HG03457 (cell line): ENCODE measurements at regions not wholly inside any gene's neighbourhood (a gene's known extent, or its start where the extent isn't known, plus 50 kb on each side); places are given as distances from the start of the nearest gene placed in this dataset.

ENCODE experiments used
- ATAC-seq: cut with Tn5 transposase; IDR thresholded peaks from one replicate; pipeline ENCODE4 v1.9.1; 2021; ENCODE audit warnings: moderate number of reproducible peaks; ENCODE audit not compliant: unreplicated experiment

DNA sequence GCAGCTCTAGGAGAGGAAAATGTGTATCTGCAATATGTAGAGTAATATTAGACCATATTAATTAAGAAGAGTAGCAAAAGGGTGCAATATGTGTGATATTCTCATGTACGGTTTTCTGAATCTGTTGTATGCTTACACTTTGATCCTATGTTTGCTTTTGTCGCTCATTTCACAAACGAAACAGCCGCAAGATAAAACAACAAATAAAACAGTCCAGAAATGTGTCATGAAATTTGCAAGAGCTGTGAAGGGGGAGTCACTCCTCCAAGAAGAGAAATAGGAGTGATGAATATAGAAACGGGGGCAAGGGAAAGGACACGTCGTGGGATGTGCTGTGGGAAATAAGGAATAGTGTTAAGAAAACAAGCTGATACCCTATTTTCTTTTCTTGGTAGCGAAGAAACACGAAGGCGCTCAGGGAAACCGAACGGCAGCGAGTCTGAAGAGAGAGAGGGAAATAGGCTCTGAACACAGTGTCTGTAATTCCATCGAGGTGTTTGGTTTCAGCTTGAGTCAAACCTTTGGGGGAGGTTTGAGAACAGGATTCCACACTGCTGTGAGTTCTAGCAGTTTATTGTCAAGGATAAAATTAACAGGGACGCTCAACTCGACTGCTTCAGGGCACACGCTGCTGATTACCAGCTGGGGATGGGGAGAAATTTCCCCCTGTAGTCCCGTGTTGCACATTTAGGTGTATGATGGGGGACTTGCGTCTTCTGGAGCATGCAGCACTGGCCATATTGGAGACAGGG is 595.6 kb upstream of the TENM3 start:
- no peak for ATAC-seq

DNA sequence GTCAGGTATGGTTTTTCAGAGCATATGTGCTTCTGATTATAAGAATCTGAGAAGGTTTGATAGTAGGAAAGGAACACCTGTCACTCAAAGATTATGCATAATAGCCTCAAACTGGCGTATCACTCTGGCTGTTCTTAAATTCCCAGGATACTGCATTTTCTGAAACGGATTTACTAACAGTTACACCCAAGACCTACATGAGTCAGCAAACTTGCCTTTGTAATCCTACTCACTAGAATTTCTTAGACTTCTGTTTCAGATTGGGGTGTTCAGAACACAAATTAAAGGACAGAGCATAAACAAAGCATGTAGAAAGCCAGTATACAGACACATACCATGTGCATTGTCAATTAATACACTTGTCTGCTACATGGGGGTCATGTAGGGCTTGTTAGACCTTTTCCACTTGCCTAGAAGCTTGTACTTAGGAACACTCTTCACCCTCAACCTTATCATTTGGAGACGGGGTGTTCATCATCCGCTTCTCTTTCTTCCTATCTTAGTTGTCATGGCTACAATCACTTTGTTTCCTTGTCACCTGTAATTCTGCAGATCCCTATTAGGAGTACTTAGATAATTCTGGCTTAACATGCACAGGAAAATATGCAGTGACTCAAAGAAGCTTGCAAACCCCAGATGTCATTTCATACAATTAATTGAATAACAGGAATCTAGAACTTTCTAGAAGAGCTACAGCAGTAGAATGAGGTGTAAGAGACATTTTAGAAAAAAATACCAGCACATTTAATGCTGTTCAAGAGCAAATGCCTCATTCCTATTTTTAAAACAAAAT is 593.0 kb upstream of the TENM3 start:
- no peak for ATAC-seq

- ATAC-seq = no peak
These were observed 586.5 kb upstream of the TENM3 start for GRCh38 chr4:181656748-181657147.

DNA sequence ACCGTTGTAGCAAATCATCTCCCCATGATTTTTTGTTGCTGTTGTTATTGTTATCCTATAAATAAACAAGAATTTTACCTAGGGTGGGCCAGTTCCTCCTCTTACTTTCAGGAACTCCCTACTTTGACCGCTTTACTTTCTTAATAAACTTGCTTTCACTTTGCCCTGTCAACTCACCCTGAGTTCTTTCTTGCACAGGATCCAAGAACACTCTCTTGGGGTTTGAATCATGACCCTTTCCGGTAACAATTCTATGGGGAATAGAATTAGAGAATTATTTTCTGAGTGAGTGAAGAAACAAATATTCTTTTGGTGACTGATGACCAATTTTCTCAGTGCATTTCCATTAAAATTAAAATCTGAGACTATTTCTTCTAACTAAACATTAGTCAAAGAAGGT is 584.0 kb upstream of the TENM3 start:
- no peak for ATAC-seq

- no peak for ATAC-seq
These were observed 583.3 kb upstream of the TENM3 start for GRCh38 chr4:181659876-181660275.

GRCh38 chr4:181661090-181661489 is 582.1 kb upstream of the TENM3 start:
- no peak for ATAC-seq

GRCh38 chr4:181661923-181662322 is 581.3 kb upstream of the TENM3 start:
- ATAC-seq = no peak

DNA sequence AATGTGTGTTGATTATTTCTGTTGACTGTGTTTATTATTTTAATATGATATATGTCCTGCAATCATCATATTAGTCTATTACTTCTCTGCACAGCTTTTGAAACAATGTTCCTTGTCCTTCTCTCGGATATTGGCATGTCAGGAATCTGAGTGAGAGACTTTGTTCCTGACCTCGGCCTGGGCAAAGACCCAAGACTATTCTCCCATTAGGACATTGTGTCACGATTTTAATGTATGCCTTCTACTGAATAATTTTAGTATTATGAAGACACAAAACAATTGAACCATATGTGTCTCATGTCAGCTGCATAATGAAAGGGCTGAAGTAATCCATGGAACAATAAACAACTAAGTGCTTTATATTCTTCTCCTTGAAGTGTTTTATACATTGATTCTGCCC is 580.8 kb upstream of the TENM3 start:
- no peak for ATAC-seq

GRCh38 chr4:181670506-181670905 is 572.7 kb upstream of the TENM3 start:
- no peak for ATAC-seq

DNA sequence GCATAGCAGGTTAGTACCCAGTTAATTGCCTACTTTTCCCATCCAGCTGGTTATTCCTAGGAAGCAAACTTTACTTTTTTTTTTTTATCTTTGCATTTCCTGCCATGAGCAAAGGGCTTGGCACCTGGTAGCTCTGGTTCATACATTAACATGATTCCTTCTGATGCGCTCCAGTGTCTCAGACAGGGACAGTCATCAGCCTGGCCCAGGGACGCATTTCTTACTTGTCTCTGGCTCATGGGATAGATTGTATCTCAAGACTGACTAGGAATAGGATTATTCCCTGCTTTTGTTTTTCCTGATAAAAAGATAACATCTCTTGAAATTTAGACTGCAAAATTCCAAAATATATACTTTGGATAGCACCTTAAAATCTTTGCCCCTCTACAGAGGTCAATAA is 571.5 kb upstream of the TENM3 start:
- no peak for ATAC-seq

- no peak for ATAC-seq
These were observed 570.5 kb upstream of the TENM3 start for GRCh38 chr4:181672751-181673150.

DNA sequence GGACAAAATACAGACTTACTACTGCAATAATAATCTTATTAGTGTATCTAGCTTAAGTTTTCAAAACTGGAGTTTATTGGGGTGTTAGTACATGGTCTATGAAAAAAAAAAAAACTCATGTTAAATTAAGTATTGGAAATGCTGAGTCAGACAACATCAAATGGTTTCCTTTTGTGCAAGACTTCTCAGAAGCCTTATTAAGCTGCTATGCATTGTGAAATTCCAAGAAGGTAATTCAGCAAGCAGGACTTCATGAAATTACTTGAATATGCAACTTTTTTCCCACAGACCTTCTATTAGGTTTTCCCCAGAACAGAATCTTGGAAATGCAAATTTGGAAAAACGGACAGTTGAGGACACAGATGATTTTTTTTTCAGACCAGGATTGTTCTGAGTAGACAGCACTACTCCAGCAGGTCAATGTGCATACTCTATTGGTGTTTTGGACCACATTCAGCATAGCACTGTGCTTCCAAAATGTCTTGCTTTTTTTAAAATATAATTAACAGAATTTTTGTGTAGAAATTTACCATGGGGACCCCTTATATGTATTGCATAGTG is 568.8 kb upstream of the TENM3 start:
- ATAC-seq = no peak

DNA sequence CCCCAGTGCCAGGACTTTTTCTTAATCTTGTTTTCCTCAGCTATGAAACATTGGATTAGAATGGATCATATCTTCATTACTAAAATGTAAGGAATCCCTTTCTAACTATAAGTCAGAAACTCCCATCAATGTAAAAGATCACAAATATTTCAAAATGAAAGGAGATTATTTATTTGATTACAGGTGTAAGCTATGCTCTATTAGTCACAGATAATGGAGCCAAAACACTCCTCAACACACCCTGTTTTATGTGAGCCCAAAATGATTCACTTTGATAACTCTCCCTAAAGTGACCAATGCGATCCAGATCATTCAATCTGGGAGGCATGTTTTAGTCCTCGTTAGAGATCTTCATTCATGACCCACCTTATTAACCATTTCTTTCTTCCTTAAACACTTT is 566.7 kb upstream of the TENM3 start:
- no peak for ATAC-seq

- no peak for ATAC-seq
These were observed 566.0 kb upstream of the TENM3 start for GRCh38 chr4:181677201-181677600.

DNA sequence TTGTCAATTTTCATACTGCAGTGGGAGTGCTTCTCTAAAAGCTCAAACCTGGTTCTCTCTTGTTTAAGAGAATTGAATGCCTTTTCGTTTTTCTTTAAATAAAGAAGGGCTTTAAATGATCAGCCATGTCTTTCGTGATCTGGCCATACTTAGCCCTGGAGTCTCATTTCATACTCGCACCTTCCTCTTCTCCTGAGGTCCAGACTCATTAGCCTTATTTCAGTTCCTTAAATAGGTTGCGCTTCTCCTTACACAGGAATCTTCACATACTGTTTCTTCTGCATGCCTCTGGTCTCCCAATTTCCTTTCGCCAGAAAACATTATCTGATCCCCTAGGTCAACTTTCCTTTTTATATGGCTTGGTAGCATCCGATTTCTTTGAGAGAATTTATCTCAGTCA is 565.6 kb upstream of the TENM3 start:
- ATAC-seq = no peak

GRCh38 chr4:181679754-181680153 is 563.4 kb upstream of the TENM3 start:
- ATAC-seq = no peak

DNA sequence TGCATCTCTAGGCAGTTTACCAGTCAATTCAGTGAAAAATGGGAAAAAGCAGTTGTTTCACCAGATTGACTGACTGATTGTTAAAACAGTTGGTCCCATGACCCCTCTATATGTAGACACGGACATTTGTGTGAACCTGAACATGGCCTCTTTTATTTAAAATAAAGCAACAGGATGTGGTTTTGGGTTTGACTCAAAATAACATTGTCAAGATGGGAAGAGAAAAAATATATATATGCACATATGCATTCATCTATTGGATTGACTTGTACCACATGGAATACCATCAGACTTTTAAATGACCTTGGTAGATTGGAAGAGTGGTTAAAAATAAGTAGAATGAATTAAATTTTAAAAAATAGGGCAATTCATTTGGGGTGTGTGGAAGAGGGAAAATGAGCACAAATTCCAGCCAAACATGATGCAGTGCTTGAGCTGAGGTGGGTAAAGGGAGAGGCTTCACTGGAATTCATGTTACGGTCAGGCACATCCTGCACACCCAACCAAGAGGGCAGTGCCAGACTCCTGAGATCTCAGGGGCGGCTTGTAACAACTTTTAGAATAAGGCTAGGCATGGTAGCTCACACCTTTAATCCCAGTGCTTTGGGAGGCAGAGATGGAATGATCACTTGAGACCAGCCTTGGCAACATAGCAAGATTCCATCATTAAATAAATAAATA is 560.7 kb upstream of the TENM3 start:
- ATAC-seq = no peak

DNA sequence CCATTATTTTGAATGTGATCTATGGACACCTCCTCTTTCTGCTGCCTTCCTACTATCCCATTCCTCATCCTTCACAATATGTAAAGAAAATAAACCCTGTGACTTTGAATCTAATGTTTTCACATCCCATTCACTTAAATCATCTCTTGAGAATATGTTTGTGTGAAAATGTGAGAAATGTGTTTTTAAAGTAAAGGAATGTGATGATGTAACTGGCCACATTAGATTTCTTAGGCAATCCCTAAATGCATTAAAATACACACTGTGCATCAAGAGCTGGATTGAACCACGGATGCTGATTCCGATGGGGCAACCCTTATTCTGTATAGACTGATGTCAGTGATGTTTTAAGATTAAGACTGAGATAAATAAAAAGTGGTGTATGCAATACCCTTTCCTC is 558.9 kb upstream of the TENM3 start:
- ATAC-seq = no peak

DNA sequence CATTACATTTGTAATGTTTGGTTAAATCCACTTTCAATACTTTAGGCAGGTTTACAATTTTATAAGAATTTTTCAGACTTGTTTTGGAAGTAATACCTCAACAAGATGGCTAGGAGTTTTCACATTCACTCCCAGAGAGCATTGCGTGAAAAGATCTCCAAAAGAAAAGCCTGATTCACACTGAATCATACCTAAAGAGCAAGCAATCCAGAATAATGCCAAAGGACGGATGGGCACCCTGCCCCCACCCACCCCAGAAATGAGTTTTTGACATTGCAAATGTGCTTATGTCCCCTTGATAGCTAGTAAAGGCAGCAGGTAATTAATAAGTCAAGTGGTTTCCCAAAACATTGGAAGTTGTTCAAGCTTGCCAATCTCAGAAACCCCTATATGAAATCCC is 557.7 kb upstream of the TENM3 start:
- ATAC-seq = no peak

DNA sequence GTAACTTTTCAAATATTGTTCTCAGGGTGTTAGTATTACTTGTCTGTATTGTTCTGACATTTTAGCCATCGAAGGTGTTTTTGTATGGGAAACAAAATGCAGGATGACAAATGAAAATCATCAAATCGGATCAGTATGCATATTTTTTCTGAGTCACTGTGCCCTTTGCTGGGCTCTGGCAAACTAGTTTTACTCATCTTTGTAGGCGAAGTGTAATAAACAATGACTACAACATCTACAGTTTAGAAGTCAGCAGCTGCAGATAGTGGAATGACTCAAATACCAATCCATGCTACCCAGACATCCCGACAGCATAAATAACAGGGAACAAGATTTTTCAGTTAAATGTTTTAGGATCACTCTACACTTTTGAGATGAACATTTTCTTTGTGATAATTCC is 557.3 kb upstream of the TENM3 start:
- no peak for ATAC-seq

DNA sequence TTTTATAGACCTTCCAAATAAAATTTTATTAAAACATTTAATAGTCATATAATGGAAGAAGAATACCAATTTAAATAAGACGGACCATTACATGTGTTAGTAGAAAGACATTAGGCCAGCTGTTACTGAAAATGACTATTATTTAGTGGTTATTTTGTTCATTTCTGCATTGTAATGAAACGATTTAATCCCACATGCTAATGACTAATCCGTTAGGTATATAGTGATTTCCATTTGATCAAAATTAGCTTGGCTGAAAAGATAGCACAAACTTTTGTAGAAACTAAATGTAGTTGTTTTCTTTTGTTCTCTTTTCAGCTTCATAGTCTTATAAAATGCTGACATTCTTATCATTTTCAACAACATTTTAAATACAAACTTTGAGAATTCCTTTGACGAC is 556.1 kb upstream of the TENM3 start:
- no peak for ATAC-seq

DNA sequence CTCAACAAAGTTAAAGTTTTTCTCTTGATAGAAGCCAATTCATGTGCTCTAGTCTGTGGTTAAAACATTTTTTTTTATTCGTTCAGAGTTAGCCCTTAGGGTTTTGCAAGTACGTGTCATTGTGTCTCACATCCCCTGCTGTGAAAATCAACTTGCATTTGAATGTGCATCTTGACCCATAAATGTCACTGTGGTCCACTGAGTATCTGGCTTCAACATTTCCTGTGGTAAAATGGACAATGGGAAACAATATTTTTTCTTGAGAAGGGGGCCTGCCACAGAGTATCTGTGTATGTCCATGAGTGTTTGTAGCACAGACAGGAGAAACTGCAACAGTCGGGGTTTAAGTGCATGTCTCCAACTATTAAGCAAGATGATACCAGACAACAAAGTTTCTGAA is 554.8 kb upstream of the TENM3 start:
- no peak for ATAC-seq
